Parathyroid adenoma (tissue), 2 donors: ENCODE measurements at regions not wholly inside any gene's neighbourhood (a gene's known extent, or its start where the extent isn't known, plus 50 kb on each side); places are given as distances from the start of the nearest gene placed in this dataset.

Experiments used
- H2AFZ ChIP-seq: fragments of 300-600 bp; sonication (generic); one replicate; pipeline ENCODE4 v1.7.0; 2017; ENCODE audit warnings: antibody characterized with exemption, mild to moderate bottlenecking
- H3K27ac ChIP-seq: fragments of 300-600 bp; sonication (generic); one replicate; pipeline ENCODE4 v1.7.0; 2017
- H3K27me3 ChIP-seq: fragments of 300-600 bp; sonication (generic); one replicate; pipeline ENCODE4 v1.7.0; 2017; ENCODE audit warnings: low read length; ENCODE audit not compliant: control insufficient read depth, insufficient read depth
- H3K36me3 ChIP-seq: fragments of 300-600 bp; sonication (generic); one replicate; pipeline ENCODE4 v1.7.0; 2017; ENCODE audit warnings: low read length; ENCODE audit not compliant: control insufficient read depth, insufficient read depth
- H3K4me1 ChIP-seq: fragments of 300-600 bp; sonication (generic); one replicate; pipeline ENCODE4 v1.7.0; 2017; ENCODE audit warnings: control low read depth
- H3K4me2 ChIP-seq: fragments of 300-600 bp; sonication (generic); one replicate; pipeline ENCODE4 v1.7.0; 2017; ENCODE audit warnings: low read length
- H3K4me3 ChIP-seq: fragments of 300-600 bp; sonication (generic); one replicate; pipeline ENCODE4 v1.7.0; 2017; ENCODE audit warnings: low read depth, low read length
- H3K79me2 ChIP-seq: fragments of 300-600 bp; sonication (generic); one replicate; pipeline ENCODE4 v1.7.0; 2017; ENCODE audit warnings: control low read depth
- H3K9ac ChIP-seq: fragments of 300-600 bp; sonication (generic); one replicate; pipeline ENCODE4 v1.7.0; 2017; ENCODE audit warnings: mild to moderate bottlenecking
- H3K9me3 ChIP-seq: fragments of 300-600 bp; sonication (generic); one replicate; pipeline ENCODE4 v1.7.0; 2017; ENCODE audit warnings: low read length; ENCODE audit not compliant: control insufficient read depth
- TF ChIP-seq, protein P1 (sequence below): fragments of 300-600 bp; sonication (generic); IDR thresholded peaks from one replicate; pipeline ENCODE4 v1.7.0; 2017; ENCODE audit warnings: antibody characterized with exemption, mild to moderate bottlenecking
- donor health status: primary hyperparathyroidism.

DNA sequence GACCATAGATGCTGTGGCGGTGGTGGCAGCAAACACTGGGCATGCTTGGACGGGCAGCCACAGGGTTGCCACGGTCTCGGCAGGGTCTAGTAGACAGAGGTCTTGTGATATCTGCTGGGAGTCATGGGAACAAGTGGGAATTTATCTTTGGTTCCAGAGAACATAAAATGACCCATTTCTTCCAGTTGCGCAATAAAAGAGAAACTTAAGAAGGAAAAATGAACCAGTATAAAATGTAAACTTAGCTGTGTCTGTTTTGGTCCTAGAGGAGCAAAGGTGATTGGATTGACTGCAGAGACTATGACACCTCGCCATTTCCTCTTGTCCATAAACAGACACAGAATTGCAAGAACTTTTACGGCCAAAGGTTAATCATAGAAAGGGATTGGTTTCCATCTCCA is 132.6 kb upstream of the RBBP8 start:
- no peak overlapping the region for H3K4me3 ChIP-seq
- H3K27me3 ChIP-seq: no peaks in the 10 kb centered on the region
- H3K79me2 ChIP-seq: no peaks in the 10 kb centered on the region
- H2AFZ ChIP-seq: no peak overlapping the region
- H3K36me3 ChIP-seq: no peaks in the 10 kb centered on the region
- H3K27ac ChIP-seq: no peak overlapping the region
- no peak overlapping the region for H3K9ac ChIP-seq
- H3K4me1 ChIP-seq: no peaks in the 10 kb centered on the region
- TF ChIP-seq, protein P1, sequence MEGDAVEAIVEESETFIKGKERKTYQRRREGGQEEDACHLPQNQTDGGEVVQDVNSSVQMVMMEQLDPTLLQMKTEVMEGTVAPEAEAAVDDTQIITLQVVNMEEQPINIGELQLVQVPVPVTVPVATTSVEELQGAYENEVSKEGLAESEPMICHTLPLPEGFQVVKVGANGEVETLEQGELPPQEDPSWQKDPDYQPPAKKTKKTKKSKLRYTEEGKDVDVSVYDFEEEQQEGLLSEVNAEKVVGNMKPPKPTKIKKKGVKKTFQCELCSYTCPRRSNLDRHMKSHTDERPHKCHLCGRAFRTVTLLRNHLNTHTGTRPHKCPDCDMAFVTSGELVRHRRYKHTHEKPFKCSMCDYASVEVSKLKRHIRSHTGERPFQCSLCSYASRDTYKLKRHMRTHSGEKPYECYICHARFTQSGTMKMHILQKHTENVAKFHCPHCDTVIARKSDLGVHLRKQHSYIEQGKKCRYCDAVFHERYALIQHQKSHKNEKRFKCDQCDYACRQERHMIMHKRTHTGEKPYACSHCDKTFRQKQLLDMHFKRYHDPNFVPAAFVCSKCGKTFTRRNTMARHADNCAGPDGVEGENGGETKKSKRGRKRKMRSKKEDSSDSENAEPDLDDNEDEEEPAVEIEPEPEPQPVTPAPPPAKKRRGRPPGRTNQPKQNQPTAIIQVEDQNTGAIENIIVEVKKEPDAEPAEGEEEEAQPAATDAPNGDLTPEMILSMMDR: no peak
- H3K4me2 ChIP-seq: no peak overlapping the region
- no peaks in the 10 kb centered on the region for H3K9me3 ChIP-seq

DNA sequence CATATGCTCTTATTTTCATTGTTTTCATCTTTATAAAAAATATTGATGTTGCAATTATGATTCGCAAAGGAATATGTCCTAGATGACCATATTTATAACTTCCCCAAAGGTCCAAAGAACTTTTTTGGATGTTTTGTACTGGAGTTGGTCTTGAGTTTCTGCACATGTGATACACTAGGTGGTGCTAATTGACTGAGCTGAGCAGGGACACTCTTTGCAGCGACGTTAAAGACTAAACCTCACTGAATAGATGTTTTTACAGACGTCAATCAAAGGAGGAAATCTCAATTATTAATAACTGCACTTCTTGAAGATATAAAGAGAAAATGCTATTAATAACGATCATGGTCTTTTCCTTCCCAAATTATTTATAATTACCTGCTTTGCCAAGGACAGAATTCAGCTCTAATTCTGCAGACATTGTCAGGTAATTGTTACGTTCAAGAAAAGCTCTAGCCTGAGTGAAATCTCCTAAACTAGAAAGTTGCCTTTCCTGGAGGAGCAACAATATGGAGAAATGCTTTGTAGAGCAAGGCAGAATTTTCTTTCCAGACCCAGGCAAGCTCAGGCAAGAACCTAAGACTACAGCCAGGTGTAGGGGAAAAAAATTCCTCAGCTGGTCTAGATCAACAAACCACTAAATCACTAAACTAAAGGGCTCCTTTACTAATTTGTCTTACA is 119.3 kb upstream of the RBBP8 start:
- H3K4me2 ChIP-seq: no peak overlapping the region
- H3K9me3 ChIP-seq: no peaks in the 10 kb centered on the region
- no peak overlapping the region for H3K4me3 ChIP-seq
- H2AFZ ChIP-seq: no peak overlapping the region
- no peak overlapping the region for H3K9ac ChIP-seq
- no peaks in the 10 kb centered on the region for H3K79me2 ChIP-seq
- H3K4me1 ChIP-seq: no peaks in the 10 kb centered on the region
- TF ChIP-seq, protein P1: peak; percentile 69
- H3K36me3 ChIP-seq: no peaks in the 10 kb centered on the region
- no peak overlapping the region for H3K27ac ChIP-seq
- no peaks in the 10 kb centered on the region for H3K27me3 ChIP-seq

DNA sequence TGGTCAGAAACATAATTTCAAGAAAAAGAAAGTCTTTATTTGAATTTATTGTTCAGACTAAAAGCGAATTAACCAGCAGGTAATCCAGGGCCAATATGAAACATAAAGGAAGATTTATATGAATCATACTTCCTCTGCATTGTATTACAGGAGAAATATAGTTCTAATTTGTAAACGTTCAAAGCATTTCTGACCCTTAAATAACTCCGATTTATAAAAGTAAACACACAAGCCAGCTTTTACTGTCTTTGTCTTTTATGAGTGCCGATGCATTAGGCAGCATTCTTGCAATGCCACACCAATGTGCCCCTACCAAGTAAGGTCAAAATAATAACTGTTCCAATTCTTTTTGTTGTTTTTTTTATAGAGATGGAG is 118.8 kb upstream of the RBBP8 start:
- no peak overlapping the region for H3K4me3 ChIP-seq
- H3K27me3 ChIP-seq: no peaks in the 10 kb centered on the region
- no peaks in the 10 kb centered on the region for H3K79me2 ChIP-seq
- H2AFZ ChIP-seq: no peak overlapping the region
- H3K9ac ChIP-seq: no peak overlapping the region
- H3K4me1 ChIP-seq: no peaks in the 10 kb centered on the region
- no peaks in the 10 kb centered on the region for H3K9me3 ChIP-seq
- TF ChIP-seq, protein P1: no peak
- no peak overlapping the region for H3K27ac ChIP-seq
- H3K4me2 ChIP-seq: no peak overlapping the region
- no peaks in the 10 kb centered on the region for H3K36me3 ChIP-seq

DNA sequence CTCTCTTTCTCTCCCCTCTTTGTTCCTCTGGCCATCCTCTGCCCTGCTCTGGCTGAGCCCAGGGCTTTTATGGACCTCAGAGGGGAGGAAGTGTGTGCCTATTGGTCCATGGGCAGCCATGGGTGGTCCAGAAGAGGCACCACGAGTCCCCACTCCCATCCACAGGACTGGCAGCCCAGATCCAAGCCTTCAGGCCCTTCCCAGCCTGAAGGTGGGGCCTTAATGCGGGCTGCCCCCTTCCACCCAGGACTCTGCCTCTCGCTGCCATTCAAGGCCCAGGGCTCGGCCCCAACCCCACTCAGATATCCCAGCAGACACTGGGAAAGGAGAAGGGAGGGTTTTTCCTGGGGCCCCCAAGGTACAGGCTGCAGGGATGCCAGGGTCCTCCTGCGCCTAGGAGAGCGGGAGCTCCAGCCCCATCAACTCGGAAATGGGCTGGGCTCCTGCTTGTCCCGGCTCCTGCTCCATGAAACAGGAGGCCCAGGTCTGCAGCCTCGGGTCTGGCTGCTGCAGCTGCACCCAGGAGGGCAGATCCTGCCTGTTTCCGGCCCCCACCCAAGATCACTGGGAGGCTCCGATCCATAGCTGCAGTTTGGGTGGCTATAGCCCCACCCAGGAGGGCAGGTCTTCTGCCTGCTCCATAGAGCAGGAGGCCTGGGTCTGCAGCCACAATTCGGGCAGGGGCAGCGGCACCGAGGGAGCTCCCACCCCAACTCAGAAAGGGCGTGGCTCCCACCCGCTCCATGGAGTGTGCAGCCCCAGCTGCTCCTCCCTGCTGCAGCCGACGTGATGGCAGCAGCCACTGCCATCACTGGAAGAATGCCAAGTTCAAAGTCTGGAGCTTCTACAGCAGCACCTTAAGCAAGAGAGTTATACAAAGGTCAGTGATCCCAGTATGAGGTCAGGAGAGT is 116.6 kb upstream of the RBBP8 start:
- no peak overlapping the region for H3K4me3 ChIP-seq

More for the DNA sequence above, 116.6 kb upstream of the RBBP8 start:
- H3K36me3 ChIP-seq: no peaks in the 10 kb centered on the region
- H3K4me2 ChIP-seq: no peak overlapping the region
- H3K27me3 ChIP-seq: no peaks in the 10 kb centered on the region
- H3K79me2 ChIP-seq: no peaks in the 10 kb centered on the region
- H3K27ac ChIP-seq: no peak overlapping the region
- H2AFZ ChIP-seq: no peak overlapping the region
- H3K9me3 ChIP-seq: no peaks in the 10 kb centered on the region
- TF ChIP-seq, protein P1: no peak
- no peak overlapping the region for H3K9ac ChIP-seq
- H3K4me1 ChIP-seq: no peaks in the 10 kb centered on the region
